Panc1 (cell line): ENCODE measurements at regions not wholly inside any gene's neighbourhood (a gene's known extent, or its start where the extent isn't known, plus 50 kb on each side); places are given as distances from the start of the nearest gene placed in this dataset.

ENCODE experiments used
- ATAC-seq: fragments of 200-7000 bp; cut with Tn5 transposase; 2 replicates; pipeline ENCODE4 v1.9.1; 2020; ENCODE audit warnings: mild to moderate bottlenecking, moderate library complexity
- BruUV-seq: library from RNA; stranded (reverse); fragments of 400-500 nt; replicated peaks from 2 replicates; lab custom pipeline; 2021; lab: Mats Ljungman, UMichigan
- CTCF ChIA-PET: fragments of 300-600 bp; sonication (Branson Sonifier 250); formaldehyde crosslinking; loops from one replicate; lab custom pipeline; 2022; ENCODE audit warnings: antibody characterized with exemption; lab: Charles Lee
- POLR2A ChIA-PET: fragments of 300-600 bp; sonication (Branson Sonifier 250); formaldehyde crosslinking; loops from one replicate; lab custom pipeline; 2022; ENCODE audit warnings: antibody characterized with exemption; lab: Charles Lee
- DNase-seq: peaks from one replicate; pipeline ENCODE4 v3.0.0-alpha.2; 2010; ENCODE audit warnings: low read depth, low spot score
- H3K27ac ChIP-seq: 2 replicates; pipeline ENCODE4 v1.5.1; 2011; ENCODE audit warnings: mild to moderate bottlenecking, low read length, inconsistent platforms
- H3K27me3 ChIP-seq: fragments of 200-500 bp; sonication (Bioruptor generic); 2 replicates; pipeline ENCODE4 v1.6.0; 2014; ENCODE audit warnings: low read length, inconsistent platforms; ENCODE audit not compliant: control insufficient read depth, insufficient read depth
- H3K36me3 ChIP-seq: fragments of 200-500 bp; sonication (Bioruptor generic); 2 replicates; pipeline ENCODE4 v1.5.1; 2014; ENCODE audit warnings: inconsistent platforms, mild to moderate bottlenecking, low read length, moderate library complexity; ENCODE audit not compliant: control insufficient read depth, insufficient read depth
- H3K4me1 ChIP-seq: 2 replicates; pipeline ENCODE4 v1.5.1; 2011; ENCODE audit warnings: inconsistent platforms, mild to moderate bottlenecking, low read length, moderate library complexity; ENCODE audit not compliant: control insufficient read depth, insufficient read depth
- H3K4me3 ChIP-seq, 2 experiments: 2 replicates each; pipeline ENCODE4 v1.5.1; 2011 to 2012; ENCODE audit warnings: low read depth in 2 of 2, low read length in 2 of 2, mild to moderate bottlenecking in 2 of 2, inconsistent platforms in 1 of 2, moderate library complexity in 1 of 2
- H3K9me3 ChIP-seq: fragments of 200-500 bp; sonication (Bioruptor generic); 2 replicates; pipeline ENCODE4 v1.5.1; 2014; ENCODE audit warnings: low read depth, mild to moderate bottlenecking, inconsistent platforms, low read length, moderate library complexity; ENCODE audit not compliant: control insufficient read depth, insufficient read depth
- POLR2AphosphoS5 ChIP-seq: IDR thresholded peaks from 2 replicates; pipeline ENCODE4 v1.6.1; 2012; ENCODE audit warnings: mild to moderate bottlenecking, low read depth, low read length, moderate library complexity
- SIN3A ChIP-seq: IDR thresholded peaks from 2 replicates; pipeline ENCODE4 v1.6.1; 2012; ENCODE audit warnings: low read depth, mild to moderate bottlenecking, low read length, moderate library complexity, borderline replicate concordance; ENCODE audit not compliant: insufficient read depth
- TCF7L2 ChIP-seq: IDR thresholded peaks from 2 replicates; pipeline ENCODE4 v1.6.1; 2011; ENCODE audit warnings: mild to moderate bottlenecking, low read depth, low read length, inconsistent platforms
- in situ Hi-C: cut with HindIII; loops from 2 replicates; pipeline ENCODE4 v1.10.0; 2016; ENCODE audit warnings: low sequenced_read_pairs, low pct_unique_long_range_greater_than_20kb
- intact Hi-C: fragments of 100-400 bp; cut with micrococcal nuclease; formaldehyde crosslinking; loops from one replicate; pipeline ENCODE4 v1.10.0; 2022; ENCODE audit not compliant: unreplicated experiment
- TF ChIP-seq, protein P1 (sequence below): fragments of 450-650 bp; IDR thresholded peaks from 2 replicates; pipeline ENCODE4 v1.5.1; 2017; ENCODE audit warnings: mild to moderate bottlenecking
- TF ChIP-seq, protein P2 (sequence below), 2 experiments: IDR thresholded peaks; 2 replicates each; pipeline ENCODE4 v1.6.1; 2011 to 2012; ENCODE audit warnings: low read depth in 2 of 2, control low read depth in 1 of 2, low read length in 1 of 2, mild to moderate bottlenecking in 1 of 2, moderate library complexity in 1 of 2; ENCODE audit not compliant: insufficient read depth in 1 of 2

DNA sequence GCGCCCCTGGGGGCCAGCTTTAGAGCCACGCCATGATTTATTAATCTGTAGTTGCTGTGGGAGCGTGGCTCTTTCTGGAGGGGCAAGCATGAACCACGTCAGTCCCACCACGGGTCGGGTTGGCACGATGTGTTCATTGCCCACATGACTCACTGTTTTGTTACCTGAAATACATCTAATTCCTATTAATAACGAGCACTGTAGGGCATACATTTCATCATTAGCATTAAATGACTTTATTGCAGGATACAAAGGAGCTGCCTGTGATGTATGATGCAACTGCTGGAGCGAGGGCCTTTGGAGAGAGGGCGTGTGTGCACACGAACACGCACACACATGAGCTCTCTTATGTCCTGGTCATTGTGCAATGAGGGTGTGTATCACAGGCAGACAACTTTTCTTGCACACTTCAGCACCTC, 127.0 kb downstream of the INHBB start:
- TF ChIP-seq, protein P1, sequence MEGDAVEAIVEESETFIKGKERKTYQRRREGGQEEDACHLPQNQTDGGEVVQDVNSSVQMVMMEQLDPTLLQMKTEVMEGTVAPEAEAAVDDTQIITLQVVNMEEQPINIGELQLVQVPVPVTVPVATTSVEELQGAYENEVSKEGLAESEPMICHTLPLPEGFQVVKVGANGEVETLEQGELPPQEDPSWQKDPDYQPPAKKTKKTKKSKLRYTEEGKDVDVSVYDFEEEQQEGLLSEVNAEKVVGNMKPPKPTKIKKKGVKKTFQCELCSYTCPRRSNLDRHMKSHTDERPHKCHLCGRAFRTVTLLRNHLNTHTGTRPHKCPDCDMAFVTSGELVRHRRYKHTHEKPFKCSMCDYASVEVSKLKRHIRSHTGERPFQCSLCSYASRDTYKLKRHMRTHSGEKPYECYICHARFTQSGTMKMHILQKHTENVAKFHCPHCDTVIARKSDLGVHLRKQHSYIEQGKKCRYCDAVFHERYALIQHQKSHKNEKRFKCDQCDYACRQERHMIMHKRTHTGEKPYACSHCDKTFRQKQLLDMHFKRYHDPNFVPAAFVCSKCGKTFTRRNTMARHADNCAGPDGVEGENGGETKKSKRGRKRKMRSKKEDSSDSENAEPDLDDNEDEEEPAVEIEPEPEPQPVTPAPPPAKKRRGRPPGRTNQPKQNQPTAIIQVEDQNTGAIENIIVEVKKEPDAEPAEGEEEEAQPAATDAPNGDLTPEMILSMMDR = no peak
- TF ChIP-seq TCF7L2 (no peak), POLR2AphosphoS5 (no peak)
- H3K27ac ChIP-seq = no peak overlapping the region
- no peaks in the 10 kb centered on the region for H3K9me3 ChIP-seq
- ChIA-PET POLR2A (no interaction called here), CTCF (no interaction called here)
- H3K36me3 ChIP-seq = no peaks in the 10 kb centered on the region
- H3K4me3 ChIP-seq = no peak overlapping the region
- peaks cover 6% of the 10 kb centered on the region for H3K4me1 ChIP-seq
- in situ Hi-C loops = no loop called here
- DNase-seq (no peak), ATAC-seq (no peak)
- no TSS peak for BruUV-seq
- H3K27me3 ChIP-seq = no peaks in the 10 kb centered on the region
- intact Hi-C loops = no loop called here

DNA sequence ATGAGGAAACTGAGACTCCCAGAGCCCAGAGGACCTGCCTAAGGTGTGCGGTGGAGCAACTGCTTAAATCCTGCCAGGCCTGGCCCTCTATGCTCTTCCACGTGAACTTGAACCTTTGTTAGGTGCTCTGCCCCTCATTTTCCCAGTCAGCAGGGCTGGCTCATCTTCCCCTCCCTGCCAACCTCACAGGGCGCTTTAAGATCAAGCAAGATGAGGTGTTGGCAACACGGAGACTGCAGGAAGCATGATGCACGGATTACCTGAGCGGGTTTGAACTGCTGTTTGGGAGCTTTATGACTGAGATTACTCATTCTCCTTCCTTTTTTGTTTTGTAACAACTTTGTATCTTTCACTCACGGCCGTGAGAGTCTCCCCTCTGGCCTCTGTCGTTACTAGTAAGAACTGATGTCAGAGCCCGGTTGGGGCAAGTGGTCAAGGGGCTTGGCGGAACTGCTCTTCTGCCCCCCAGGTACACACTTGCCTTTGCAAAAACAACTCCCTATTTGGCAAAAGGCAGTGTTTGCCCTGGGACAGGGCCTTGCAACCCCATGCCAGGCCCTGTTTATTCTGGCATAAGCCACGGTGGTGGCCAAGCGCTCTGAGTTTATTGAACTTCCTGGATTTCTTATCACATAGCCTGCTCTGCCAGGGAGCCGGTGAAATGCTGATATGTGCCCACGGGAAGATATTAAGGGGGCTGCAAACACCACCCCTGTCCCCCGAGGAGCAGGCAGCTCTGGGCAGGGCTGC, 127.8 kb downstream of the INHBB start:
- ChIA-PET CTCF (no interaction called here), POLR2A (no interaction called here)
- no peaks in the 10 kb centered on the region for H3K9me3 ChIP-seq
- DNase-seq = no peak
- no peaks in the 10 kb centered on the region for H3K27me3 ChIP-seq
- H3K4me3 ChIP-seq = no peak overlapping the region
- H3K36me3 ChIP-seq = no peaks in the 10 kb centered on the region
- BruUV-seq = no TSS peak
- no peak for ATAC-seq
- TF ChIP-seq, protein P1 = no peak
- TF ChIP-seq SIN3A = no peak
- TF ChIP-seq POLR2AphosphoS5 = no peak
- no peak for TF ChIP-seq TCF7L2
- TF ChIP-seq, protein P2, sequence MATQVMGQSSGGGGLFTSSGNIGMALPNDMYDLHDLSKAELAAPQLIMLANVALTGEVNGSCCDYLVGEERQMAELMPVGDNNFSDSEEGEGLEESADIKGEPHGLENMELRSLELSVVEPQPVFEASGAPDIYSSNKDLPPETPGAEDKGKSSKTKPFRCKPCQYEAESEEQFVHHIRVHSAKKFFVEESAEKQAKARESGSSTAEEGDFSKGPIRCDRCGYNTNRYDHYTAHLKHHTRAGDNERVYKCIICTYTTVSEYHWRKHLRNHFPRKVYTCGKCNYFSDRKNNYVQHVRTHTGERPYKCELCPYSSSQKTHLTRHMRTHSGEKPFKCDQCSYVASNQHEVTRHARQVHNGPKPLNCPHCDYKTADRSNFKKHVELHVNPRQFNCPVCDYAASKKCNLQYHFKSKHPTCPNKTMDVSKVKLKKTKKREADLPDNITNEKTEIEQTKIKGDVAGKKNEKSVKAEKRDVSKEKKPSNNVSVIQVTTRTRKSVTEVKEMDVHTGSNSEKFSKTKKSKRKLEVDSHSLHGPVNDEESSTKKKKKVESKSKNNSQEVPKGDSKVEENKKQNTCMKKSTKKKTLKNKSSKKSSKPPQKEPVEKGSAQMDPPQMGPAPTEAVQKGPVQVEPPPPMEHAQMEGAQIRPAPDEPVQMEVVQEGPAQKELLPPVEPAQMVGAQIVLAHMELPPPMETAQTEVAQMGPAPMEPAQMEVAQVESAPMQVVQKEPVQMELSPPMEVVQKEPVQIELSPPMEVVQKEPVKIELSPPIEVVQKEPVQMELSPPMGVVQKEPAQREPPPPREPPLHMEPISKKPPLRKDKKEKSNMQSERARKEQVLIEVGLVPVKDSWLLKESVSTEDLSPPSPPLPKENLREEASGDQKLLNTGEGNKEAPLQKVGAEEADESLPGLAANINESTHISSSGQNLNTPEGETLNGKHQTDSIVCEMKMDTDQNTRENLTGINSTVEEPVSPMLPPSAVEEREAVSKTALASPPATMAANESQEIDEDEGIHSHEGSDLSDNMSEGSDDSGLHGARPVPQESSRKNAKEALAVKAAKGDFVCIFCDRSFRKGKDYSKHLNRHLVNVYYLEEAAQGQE (IDR thresholded peaks at IDR 0.05; ENCODE audit: insufficient read depth in 1 of 2, low read depth in 2 of 2, low read length in 1 of 2) = no peak
- H3K4me1 ChIP-seq = peaks cover 6% of the 10 kb centered on the region
- intact Hi-C loops (no loop called here), in situ Hi-C loops (no loop called here)
- no peak overlapping the region; the same call in 1 of the 2 replicates for H3K27ac ChIP-seq
